GM12892 (cell line): ENCODE measurements at regions not wholly inside any gene's neighbourhood (a gene's known extent, or its start where the extent isn't known, plus 50 kb on each side); places are given as distances from the start of the nearest gene placed in this dataset.

Experiments
- POLR2A ChIP-seq: IDR thresholded peaks from 2 replicates; pipeline ENCODE4 v1.6.1; 2011; ENCODE audit warnings: low read depth, low read length, control low read depth
- POLR2AphosphoS5 ChIP-seq: IDR thresholded peaks from 2 replicates; pipeline ENCODE4 v1.6.1; 2011; ENCODE audit warnings: low read depth, low read length, control low read depth
- TAF1 ChIP-seq: IDR thresholded peaks from 2 replicates; pipeline ENCODE4 v1.6.1; 2011; ENCODE audit warnings: low read depth, mild to moderate bottlenecking, control low read depth, low read length, borderline replicate concordance

GRCh38 chr2:142571934-142572333 is 305.5 kb upstream of the KYNU start:
- no peak for TF ChIP-seq POLR2A
- no peak for TF ChIP-seq TAF1
- TF ChIP-seq POLR2AphosphoS5, result no peak
